Mammary epithelial cell (primary cell): ENCODE measurements at regions not wholly inside any gene's neighbourhood (a gene's known extent, or its start where the extent isn't known, plus 50 kb on each side); places are given as distances from the start of the nearest gene placed in this dataset.

Experiments used
- EZH2 ChIP-seq: IDR thresholded peaks from 2 replicates; pipeline ENCODE4 v1.6.1; 2012; ENCODE audit warnings: low read length, inconsistent platforms, borderline replicate concordance
- TF ChIP-seq, protein P1 (sequence below), 2 donors: IDR thresholded peaks in 1 of 2; conservative IDR thresholded peaks in 1 of 2; 2 replicates each; pipeline ENCODE4 v1.5.1; 2011 to 2012; ENCODE audit warnings: inconsistent platforms in 2 of 2, low read length in 2 of 2, mild to moderate bottlenecking in 2 of 2, control low read depth in 1 of 2, low read depth in 1 of 2; ENCODE audit not compliant: insufficient read depth in 1 of 2; ENCODE audit errors: extremely low read depth in 1 of 2

DNA sequence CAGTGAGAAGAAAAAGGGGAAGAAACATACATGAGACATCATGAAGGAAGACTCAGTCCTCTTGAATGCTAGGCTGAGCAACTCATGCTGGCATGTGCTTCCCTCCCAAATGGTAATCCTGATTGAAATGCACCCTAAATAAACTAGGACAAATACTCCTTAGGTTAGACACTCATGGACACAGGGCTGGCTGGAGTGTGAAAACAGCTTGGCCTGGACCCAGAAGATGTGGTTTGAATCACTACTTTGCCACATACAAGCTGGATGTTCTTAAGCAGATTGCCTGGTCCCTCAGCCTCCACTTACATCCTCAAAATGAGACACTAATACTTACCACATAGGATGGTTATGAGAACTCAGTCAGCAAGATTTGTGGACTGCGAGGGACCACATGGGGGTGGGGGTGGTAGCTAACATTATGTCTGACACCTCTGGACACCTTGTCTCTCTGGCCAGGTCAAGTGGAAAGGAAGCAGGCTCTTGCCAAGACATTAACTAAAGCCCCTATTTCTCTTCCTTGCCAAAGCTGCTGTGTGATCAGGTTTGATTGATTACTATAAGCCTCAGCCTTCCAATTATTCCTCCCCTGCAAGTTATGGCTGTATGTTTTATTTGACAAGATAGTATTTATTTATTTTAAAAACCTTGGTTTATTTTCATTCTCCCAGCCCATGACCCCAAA, 138.9 kb upstream of the SLC7A14 start:
- TF ChIP-seq, protein P1, sequence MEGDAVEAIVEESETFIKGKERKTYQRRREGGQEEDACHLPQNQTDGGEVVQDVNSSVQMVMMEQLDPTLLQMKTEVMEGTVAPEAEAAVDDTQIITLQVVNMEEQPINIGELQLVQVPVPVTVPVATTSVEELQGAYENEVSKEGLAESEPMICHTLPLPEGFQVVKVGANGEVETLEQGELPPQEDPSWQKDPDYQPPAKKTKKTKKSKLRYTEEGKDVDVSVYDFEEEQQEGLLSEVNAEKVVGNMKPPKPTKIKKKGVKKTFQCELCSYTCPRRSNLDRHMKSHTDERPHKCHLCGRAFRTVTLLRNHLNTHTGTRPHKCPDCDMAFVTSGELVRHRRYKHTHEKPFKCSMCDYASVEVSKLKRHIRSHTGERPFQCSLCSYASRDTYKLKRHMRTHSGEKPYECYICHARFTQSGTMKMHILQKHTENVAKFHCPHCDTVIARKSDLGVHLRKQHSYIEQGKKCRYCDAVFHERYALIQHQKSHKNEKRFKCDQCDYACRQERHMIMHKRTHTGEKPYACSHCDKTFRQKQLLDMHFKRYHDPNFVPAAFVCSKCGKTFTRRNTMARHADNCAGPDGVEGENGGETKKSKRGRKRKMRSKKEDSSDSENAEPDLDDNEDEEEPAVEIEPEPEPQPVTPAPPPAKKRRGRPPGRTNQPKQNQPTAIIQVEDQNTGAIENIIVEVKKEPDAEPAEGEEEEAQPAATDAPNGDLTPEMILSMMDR (conservative IDR thresholded peaks at IDR 0.05 in 1 of 2, IDR thresholded peaks at IDR 0.05 in 1 of 2; ENCODE audit: extremely low read depth in 1 of 2, insufficient read depth in 1 of 2, low read depth in 1 of 2, low read length in 2 of 2) = no peak
- no peak for TF ChIP-seq EZH2
